A549 (cell line): ENCODE measurements at regions not wholly inside any gene's neighbourhood (a gene's known extent, or its start where the extent isn't known, plus 50 kb on each side); places are given as distances from the start of the nearest gene placed in this dataset.

ENCODE experiments used
- ATAC-seq, 2 experiments: fragments of 200-7000 bp in 1 of 2; fragments of >200 bp in 1 of 2; cut with Nextera tagmentation in 1 of 2; cut with Tn5 transposase in 1 of 2; 3 replicates each; pipeline versions ENCODE4 v1.8.0 to v1.9.1; 2018 to 2020; ENCODE audit warnings: mild to moderate bottlenecking in 1 of 2, moderate library complexity in 1 of 2
- CTCF ChIA-PET: fragments of 300-600 bp; sonication (Branson Sonifier 250); formaldehyde crosslinking; extraction: SDS; loops from one replicate; lab custom pipeline; 2021; ENCODE audit warnings: antibody characterized with exemption, inconsistent platforms; lab: Yijun Ruan, JAX
- POLR2A ChIA-PET: fragments of 350-600 bp; formaldehyde crosslinking; extraction: SDS; loops from one replicate; lab custom pipeline; 2021; ENCODE audit warnings: antibody characterized with exemption, inconsistent platforms; lab: Yijun Ruan, JAX
- DNase-seq, 2 experiments: peaks; one replicate each; pipeline versions ENCODE4 v3.0.0 to v3.0.0-alpha.2; 2011 to 2016; ENCODE audit warnings: low read depth in 1 of 2, low spot score in 1 of 2
- FAIRE-seq: peaks from 2 replicates; lab custom pipeline; 2011; peaks lifted over from hg19 to GRCh38; lab: Jason Lieb, UNC
- H3K27ac ChIP-seq, 2 experiments: fragments of >200 bp; sonication (Bioruptor Twin); formaldehyde crosslinking; 3 replicates each; pipeline ENCODE4 v1.5.1; 2016 to 2017
- H3K4me1 ChIP-seq: fragments of >200 bp; sonication (Bioruptor Twin); formaldehyde crosslinking; 3 replicates; pipeline ENCODE4 v1.6.1; 2016
- H3K4me2 ChIP-seq: fragments of >200 bp; sonication (Bioruptor Twin); formaldehyde crosslinking; 3 replicates; pipeline ENCODE4 v1.6.1; 2016
- H3K4me3 ChIP-seq: fragments of >200 bp; sonication (Bioruptor Twin); formaldehyde crosslinking; 3 replicates; pipeline ENCODE4 v1.5.1; 2016
- H3K9me3 ChIP-seq: fragments of >200 bp; sonication (Bioruptor Twin); formaldehyde crosslinking; 3 replicates; pipeline ENCODE4 v1.6.1; 2016
- BCL3 ChIP-seq: fragments of >200 bp; sonication (Bioruptor Twin); formaldehyde crosslinking; IDR thresholded peaks from 3 replicates; pipeline ENCODE4 v1.6.1; 2016
- BHLHE40 ChIP-seq: IDR thresholded peaks from 2 replicates; pipeline ENCODE4 v1.6.1; 2012; ENCODE audit warnings: low read depth, low read length, inconsistent platforms
- CBX2 ChIP-seq: fragments of 200-600 bp; sonication (generic); IDR thresholded peaks from 2 replicates; pipeline ENCODE4 v1.6.1; 2016; ENCODE audit warnings: low read depth, mild to moderate bottlenecking, borderline replicate concordance
- E2F6 ChIP-seq: IDR thresholded peaks from 2 replicates; pipeline ENCODE4 v1.6.1; 2012; ENCODE audit warnings: low read depth, borderline replicate concordance
- EHF ChIP-seq: fragments of 250-450 bp; sonication (Bioruptor Pico); IDR thresholded peaks from 2 replicates; pipeline ENCODE4 v1.5.0; 2020; ENCODE audit warnings: mild to moderate bottlenecking
- EHMT2 ChIP-seq: fragments of 200-600 bp; sonication (generic); IDR thresholded peaks from 2 replicates; pipeline ENCODE4 v1.6.1; 2016; ENCODE audit warnings: antibody characterized with exemption, low read depth, mild to moderate bottlenecking, moderate library complexity
- ELK1 ChIP-seq: fragments of 150-350 bp; IDR thresholded peaks from 2 replicates; pipeline ENCODE4 v1.6.1; 2014; ENCODE audit warnings: low read depth, mild to moderate bottlenecking, low read length
- EP300 ChIP-seq, 2 experiments: fragments of >200 bp; sonication (Bioruptor Twin); formaldehyde crosslinking; IDR thresholded peaks; 2 replicates in 1 of 2; 3 replicates in 1 of 2; pipeline ENCODE4 v1.6.1; 2016 to 2017
- ESRRA ChIP-seq: fragments of 150-350 bp; IDR thresholded peaks from 2 replicates; pipeline ENCODE4 v1.6.1; 2014; ENCODE audit warnings: mild to moderate bottlenecking, low read length, borderline replicate concordance
- FOSB ChIP-seq: fragments of 250-450 bp; sonication (Bioruptor Pico); IDR thresholded peaks from 2 replicates; pipeline ENCODE4 v1.5.0; 2020; ENCODE audit warnings: mild to moderate bottlenecking, moderate library complexity
- FOSL2 ChIP-seq, 2 experiments: fragments of 450-650 bp in 1 of 2; fragments of >200 bp in 1 of 2; sonication (Bioruptor Twin) in 1 of 2; formaldehyde crosslinking; IDR thresholded peaks; 2 replicates each; pipeline versions ENCODE4 v1.5.0 to v1.6.1; 2016 to 2020; ENCODE audit warnings: mild to moderate bottlenecking in 1 of 2, moderate library complexity in 1 of 2
- HDAC2 ChIP-seq: fragments of 200-600 bp; sonication (generic); IDR thresholded peaks from 2 replicates; pipeline ENCODE4 v1.6.1; 2016
- JUN ChIP-seq, 2 experiments: fragments of >200 bp; sonication (Bioruptor Twin); formaldehyde crosslinking; IDR thresholded peaks; 2 replicates in 1 of 2; 3 replicates in 1 of 2; pipeline ENCODE4 v1.6.1; 2016 to 2017
- JUNB ChIP-seq: fragments of >200 bp; sonication (Bioruptor Twin); formaldehyde crosslinking; IDR thresholded peaks from 2 replicates; pipeline ENCODE4 v1.6.1; 2016
- MAZ ChIP-seq: fragments of 150-350 bp; IDR thresholded peaks from 2 replicates; pipeline ENCODE4 v1.6.1; 2014; ENCODE audit warnings: antibody characterized with exemption, low read depth, low read length, borderline replicate concordance
- MYC ChIP-seq: IDR thresholded peaks from 2 replicates; pipeline ENCODE4 v1.6.1; 2012; ENCODE audit warnings: mild to moderate bottlenecking, inconsistent platforms, low read length, improper control_type of control experiment, borderline replicate concordance
- PBX3 ChIP-seq: IDR thresholded peaks from 2 replicates; pipeline ENCODE4 v1.6.1; 2012
- REST ChIP-seq: fragments of 200-600 bp; sonication (generic); IDR thresholded peaks from 2 replicates; pipeline ENCODE4 v1.6.1; 2016; ENCODE audit warnings: antibody characterized with exemption, mild to moderate bottlenecking, moderate library complexity
- RFX5 ChIP-seq: fragments of 450-650 bp; IDR thresholded peaks from 2 replicates; pipeline ENCODE4 v1.7.1; 2014; ENCODE audit warnings: antibody characterized with exemption, mild to moderate bottlenecking, moderate library complexity
- ZC3H11A ChIP-seq: fragments of 450-650 bp; IDR thresholded peaks from 2 replicates; pipeline ENCODE4 v1.6.1; 2014; ENCODE audit warnings: antibody characterized with exemption, mild to moderate bottlenecking
- ZFP36 ChIP-seq: fragments of 450-650 bp; IDR thresholded peaks from 2 replicates; pipeline ENCODE4 v1.6.1; 2014; ENCODE audit warnings: borderline replicate concordance; ENCODE audit not compliant: partially characterized antibody
- ZNF302 ChIP-seq: fragments of 250-450 bp; sonication (Bioruptor Pico); IDR thresholded peaks from 2 replicates; pipeline ENCODE4 v1.9.0; 2021; ENCODE audit warnings: inconsistent platforms, mild to moderate bottlenecking, moderate library complexity
- ZSCAN20 ChIP-seq: fragments of 250-450 bp; sonication (Bioruptor Pico); IDR thresholded peaks from 2 replicates; pipeline ENCODE4 v1.8.0; 2022; ENCODE audit warnings: mild to moderate bottlenecking, moderate library complexity
- WGBS: methylation state at CpG from one replicate; pipeline ENCODE4 v1.1.6; 2017; ENCODE audit errors: missing lambda C conversion rate; 5-methylcytosine and 5-hydroxymethylcytosine counted together

GRCh38 chr16:66219491-66219890, 147.0 kb upstream of the CDH5 start:
- TF ChIP-seq E2F6 (no peak), BHLHE40 (no peak), JUN (IDR thresholded peaks at IDR 0.05) (no peak), ELK1 (no peak), RFX5 (no peak), FOSB (no peak), EP300 (IDR thresholded peaks at IDR 0.05) (no peak), ZNF302 (CRISPR knock-in tag) (no peak), PBX3 (no peak), EHMT2 (no peak)
- FAIRE-seq (no peak), ATAC-seq (no peak), DNase-seq (no peak)
- Histone ChIP-seq H3K4me1 (no peaks in the 10 kb centered on the region), H3K4me2 (no peak overlapping the region), H3K9me3 (no peaks in the 10 kb centered on the region), H3K27ac (no peak overlapping the region), H3K4me3 (no peak overlapping the region)
- ChIA-PET POLR2A (no interaction called here), CTCF (no interaction called here)

DNA sequence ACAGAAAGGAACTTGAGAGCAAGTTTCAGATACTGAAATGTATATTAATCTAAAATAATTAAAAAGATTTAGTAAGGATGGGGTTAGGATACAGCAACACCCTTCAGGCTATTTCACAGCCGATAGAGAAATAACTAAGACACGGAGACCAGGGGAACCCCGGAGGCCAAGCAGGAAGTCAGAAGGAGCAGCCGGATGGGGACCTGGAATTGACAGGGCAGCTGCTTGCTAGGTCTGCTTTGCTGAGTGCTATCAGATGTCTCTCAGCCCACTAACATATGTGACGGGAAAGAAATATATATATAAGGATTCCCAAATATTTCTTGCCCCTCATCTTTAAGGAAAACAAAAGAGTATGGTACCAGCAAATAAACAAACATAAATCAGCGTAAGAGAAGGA, 154.1 kb upstream of the CDH5 start:
- Histone ChIP-seq H3K4me1 (no peaks in the 10 kb centered on the region), H3K27ac (no peak overlapping the region), H3K4me3 (no peak overlapping the region)
- no peak for FAIRE-seq
- TF ChIP-seq ZSCAN20 (no peak), MYC (no peak)
- TF ChIP-seq, all 56 proteins: peak for 0
- CTCF ChIA-PET, result no interaction called here
- POLR2A ChIA-PET, result no interaction called here
- ATAC-seq (no peak), DNase-seq (no peak)
- Histone ChIP-seq H3K9me3 (no peaks in the 10 kb centered on the region), H3K4me2 (no peak overlapping the region)
- 14% methylated on average over 6 of the region's 6 CpGs for WGBS

GRCh38 chr16:66211651-66212050, 154.8 kb upstream of the CDH5 start:
- no peak for ATAC-seq
- Histone ChIP-seq H3K4me1 (no peaks in the 10 kb centered on the region), H3K9me3 (no peaks in the 10 kb centered on the region), H3K27ac (no peak overlapping the region), H3K4me3 (no peak overlapping the region), H3K4me2 (no peak overlapping the region)
- 36% methylated on average over 10 of the region's 10 CpGs for WGBS
- ChIA-PET POLR2A (no interaction called here), CTCF (no interaction called here)
- DNase-seq, result no peak
- no peak for FAIRE-seq
- TF ChIP-seq MAZ (no peak), JUNB (no peak), ZFP36 (no peak), FOSL2 (IDR thresholded peaks at IDR 0.05) (no peak), FOSL2 (CRISPR knock-in tag; IDR thresholded peaks at IDR 0.05) (no peak), REST (no peak), HDAC2 (no peak), BCL3 (no peak), CBX2 (no peak), E2F6 (no peak), ZNF302 (CRISPR knock-in tag) (no peak), ESRRA (no peak), ZC3H11A (no peak), ZSCAN20 (no peak), EHF (CRISPR knock-in tag) (no peak)
